Ishikawa (cell line): ENCODE measurements at regions not wholly inside any gene's neighbourhood (a gene's known extent, or its start where the extent isn't known, plus 50 kb on each side); places are given as distances from the start of the nearest gene placed in this dataset.

Experiments
- CREB1 ChIP-seq: IDR thresholded peaks from 2 replicates; pipeline ENCODE4 v1.6.1; 2012; ENCODE audit warnings: low read depth
- EP300 ChIP-seq: IDR thresholded peaks from 2 replicates; pipeline ENCODE4 v1.6.1; 2012; ENCODE audit warnings: borderline replicate concordance
- RAD21 ChIP-seq: IDR thresholded peaks from 2 replicates; pipeline ENCODE4 v1.6.1; 2012; ENCODE audit warnings: low read depth
- TAF1 ChIP-seq: IDR thresholded peaks from 2 replicates; pipeline ENCODE4 v1.6.1; 2012; ENCODE audit warnings: low read depth, mild to moderate bottlenecking
- TF ChIP-seq, protein P1 (sequence below): IDR thresholded peaks from 2 replicates; pipeline ENCODE4 v1.6.1; 2012
- TF ChIP-seq, protein P2 (sequence below): IDR thresholded peaks from 2 replicates; pipeline ENCODE4 v1.6.1; 2012; ENCODE audit warnings: low read depth, mild to moderate bottlenecking

DNA sequence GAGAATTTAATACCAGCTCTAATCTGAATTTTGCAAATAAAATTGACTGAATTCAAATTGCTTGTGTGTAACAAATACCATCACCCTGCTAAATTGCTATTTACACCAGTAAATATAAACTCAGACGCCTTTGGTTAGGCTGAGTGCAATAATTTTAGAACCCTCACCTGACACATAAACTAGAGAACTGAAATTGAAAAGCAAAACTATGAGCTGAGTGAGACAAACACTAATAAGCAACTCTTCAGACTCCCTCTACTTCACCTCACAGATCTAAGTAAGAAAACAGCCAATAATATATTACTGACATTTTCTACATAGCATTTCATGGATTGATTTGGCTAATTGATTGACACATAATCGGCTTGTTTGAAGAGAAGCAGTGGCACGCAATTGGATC lies 621.2 kb downstream of the REEP3 start:
- TF ChIP-seq TAF1 (no peak), CREB1 (no peak), EP300 (no peak), RAD21 (no peak)
- TF ChIP-seq, protein P1, sequence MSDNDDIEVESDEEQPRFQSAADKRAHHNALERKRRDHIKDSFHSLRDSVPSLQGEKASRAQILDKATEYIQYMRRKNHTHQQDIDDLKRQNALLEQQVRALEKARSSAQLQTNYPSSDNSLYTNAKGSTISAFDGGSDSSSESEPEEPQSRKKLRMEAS, result no peak
- TF ChIP-seq, protein P2, sequence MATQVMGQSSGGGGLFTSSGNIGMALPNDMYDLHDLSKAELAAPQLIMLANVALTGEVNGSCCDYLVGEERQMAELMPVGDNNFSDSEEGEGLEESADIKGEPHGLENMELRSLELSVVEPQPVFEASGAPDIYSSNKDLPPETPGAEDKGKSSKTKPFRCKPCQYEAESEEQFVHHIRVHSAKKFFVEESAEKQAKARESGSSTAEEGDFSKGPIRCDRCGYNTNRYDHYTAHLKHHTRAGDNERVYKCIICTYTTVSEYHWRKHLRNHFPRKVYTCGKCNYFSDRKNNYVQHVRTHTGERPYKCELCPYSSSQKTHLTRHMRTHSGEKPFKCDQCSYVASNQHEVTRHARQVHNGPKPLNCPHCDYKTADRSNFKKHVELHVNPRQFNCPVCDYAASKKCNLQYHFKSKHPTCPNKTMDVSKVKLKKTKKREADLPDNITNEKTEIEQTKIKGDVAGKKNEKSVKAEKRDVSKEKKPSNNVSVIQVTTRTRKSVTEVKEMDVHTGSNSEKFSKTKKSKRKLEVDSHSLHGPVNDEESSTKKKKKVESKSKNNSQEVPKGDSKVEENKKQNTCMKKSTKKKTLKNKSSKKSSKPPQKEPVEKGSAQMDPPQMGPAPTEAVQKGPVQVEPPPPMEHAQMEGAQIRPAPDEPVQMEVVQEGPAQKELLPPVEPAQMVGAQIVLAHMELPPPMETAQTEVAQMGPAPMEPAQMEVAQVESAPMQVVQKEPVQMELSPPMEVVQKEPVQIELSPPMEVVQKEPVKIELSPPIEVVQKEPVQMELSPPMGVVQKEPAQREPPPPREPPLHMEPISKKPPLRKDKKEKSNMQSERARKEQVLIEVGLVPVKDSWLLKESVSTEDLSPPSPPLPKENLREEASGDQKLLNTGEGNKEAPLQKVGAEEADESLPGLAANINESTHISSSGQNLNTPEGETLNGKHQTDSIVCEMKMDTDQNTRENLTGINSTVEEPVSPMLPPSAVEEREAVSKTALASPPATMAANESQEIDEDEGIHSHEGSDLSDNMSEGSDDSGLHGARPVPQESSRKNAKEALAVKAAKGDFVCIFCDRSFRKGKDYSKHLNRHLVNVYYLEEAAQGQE, result no peak
